OCI-LY1 (cell line): ENCODE measurements at regions not wholly inside any gene's neighbourhood (a gene's known extent, or its start where the extent isn't known, plus 50 kb on each side); places are given as distances from the start of the nearest gene placed in this dataset.

Experiments used
- H2AFZ ChIP-seq: fragments of 200-600 bp; sonication (generic), shearing (Covaris generic); 2 replicates; pipeline ENCODE4 v1.6.0; 2014; ENCODE audit warnings: antibody characterized with exemption, mild to moderate bottlenecking, low read length
- H3F3A ChIP-seq: fragments of 200-600 bp; sonication (generic), shearing (Covaris generic); 2 replicates; pipeline ENCODE4 v1.6.0; 2014; ENCODE audit warnings: mild to moderate bottlenecking, antibody characterized with exemption, low read length, moderate library complexity; ENCODE audit not compliant: insufficient read depth
- H3K27ac ChIP-seq: fragments of 200-600 bp; sonication (generic); 2 replicates; pipeline ENCODE4 v1.5.1; 2014; ENCODE audit warnings: low read length, mixed run types, mild to moderate bottlenecking, low read depth; ENCODE audit not compliant: poor library complexity, severe bottlenecking
- H3K27me3 ChIP-seq: fragments of 200-600 bp; sonication (generic); 2 replicates; pipeline ENCODE4 v1.6.0; 2014; ENCODE audit warnings: antibody characterized with exemption, mild to moderate bottlenecking, low read length, moderate library complexity; ENCODE audit not compliant: insufficient read depth
- H3K36me3 ChIP-seq: fragments of 200-600 bp; sonication (generic); 2 replicates; pipeline ENCODE4 v1.6.1; 2014; ENCODE audit warnings: mild to moderate bottlenecking, antibody characterized with exemption, low read length, moderate library complexity, mixed read lengths; ENCODE audit not compliant: insufficient read depth
- H3K4me1 ChIP-seq: fragments of 200-600 bp; sonication (generic); 2 replicates; pipeline ENCODE4 v1.5.1; 2014; ENCODE audit warnings: mild to moderate bottlenecking, low read length, moderate library complexity; ENCODE audit not compliant: insufficient read depth, severe bottlenecking
- H3K4me2 ChIP-seq: fragments of 200-600 bp; sonication (generic), shearing (Covaris generic); 2 replicates; pipeline ENCODE4 v1.6.1; 2014; ENCODE audit warnings: low read length
- H3K4me3 ChIP-seq: fragments of 200-600 bp; sonication (generic); 2 replicates; pipeline ENCODE4 v1.5.1; 2014; ENCODE audit warnings: low read length, low read depth, mild to moderate bottlenecking, mixed read lengths; ENCODE audit not compliant: poor library complexity, severe bottlenecking
- H3K79me2 ChIP-seq: fragments of 200-600 bp; shearing (Covaris generic); 2 replicates; pipeline ENCODE4 v1.6.1; 2016; ENCODE audit warnings: mixed run types, low read length, mixed read lengths; ENCODE audit not compliant: insufficient read depth
- H3K9ac ChIP-seq: fragments of 200-600 bp; sonication (generic), shearing (Covaris generic); 2 replicates; pipeline ENCODE4 v1.6.1; 2014; ENCODE audit warnings: mild to moderate bottlenecking, low read length, mixed read lengths
- H3K9me2 ChIP-seq: fragments of 200-600 bp; sonication (generic), shearing (Covaris generic); 2 replicates; pipeline ENCODE4 v1.6.1; 2014; ENCODE audit warnings: low read depth, mild to moderate bottlenecking, low read length, mixed read lengths
- H3K9me3 ChIP-seq: fragments of 200-600 bp; shearing (Covaris generic); 2 replicates; pipeline ENCODE4 v1.6.1; 2014; ENCODE audit warnings: low read length, mixed read lengths
- H4K20me1 ChIP-seq: fragments of 200-600 bp; sonication (generic), shearing (Covaris generic); 2 replicates; pipeline ENCODE4 v1.6.0; 2016; ENCODE audit warnings: mild to moderate bottlenecking, low read length; ENCODE audit not compliant: insufficient read depth
- EZH2 ChIP-seq: fragments of 200-600 bp; sonication (generic), shearing (Covaris generic); IDR thresholded peaks from 2 replicates; pipeline ENCODE4 v1.8.0; 2017; ENCODE audit warnings: borderline replicate concordance, mixed run types, mild to moderate bottlenecking, antibody characterized with exemption, low read length, moderate library complexity, mixed read lengths
- TF ChIP-seq, protein P1 (sequence below): fragments of 200-600 bp; sonication (generic), shearing (Covaris generic); IDR thresholded peaks from 2 replicates; pipeline ENCODE4 v1.5.1; 2017; ENCODE audit warnings: mild to moderate bottlenecking, antibody characterized with exemption, low read length, moderate library complexity, mixed read lengths

DNA sequence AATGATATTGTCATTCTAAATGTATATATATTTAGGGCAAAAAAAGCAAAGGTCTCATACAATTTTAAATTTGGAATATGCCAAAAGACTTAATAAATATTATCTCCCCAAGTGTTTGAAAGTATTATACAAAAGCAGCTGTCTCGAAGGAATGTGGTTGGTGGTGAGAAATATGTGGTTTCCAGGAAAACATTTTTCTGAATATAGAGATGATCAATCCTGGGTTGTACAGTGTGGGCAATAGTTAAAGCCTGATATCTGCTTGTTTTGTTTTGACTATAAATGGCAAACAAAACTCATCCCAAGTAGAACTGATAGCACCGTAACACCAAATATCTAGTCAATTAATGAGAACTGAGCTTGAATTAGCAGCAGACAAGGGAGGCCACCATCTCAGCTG lies 391.8 kb upstream of the CD180 start:
- no peaks in the 10 kb centered on the region for H3K79me2 ChIP-seq
- H3K36me3 ChIP-seq, result no peaks in the 10 kb centered on the region
- TF ChIP-seq, protein P1, sequence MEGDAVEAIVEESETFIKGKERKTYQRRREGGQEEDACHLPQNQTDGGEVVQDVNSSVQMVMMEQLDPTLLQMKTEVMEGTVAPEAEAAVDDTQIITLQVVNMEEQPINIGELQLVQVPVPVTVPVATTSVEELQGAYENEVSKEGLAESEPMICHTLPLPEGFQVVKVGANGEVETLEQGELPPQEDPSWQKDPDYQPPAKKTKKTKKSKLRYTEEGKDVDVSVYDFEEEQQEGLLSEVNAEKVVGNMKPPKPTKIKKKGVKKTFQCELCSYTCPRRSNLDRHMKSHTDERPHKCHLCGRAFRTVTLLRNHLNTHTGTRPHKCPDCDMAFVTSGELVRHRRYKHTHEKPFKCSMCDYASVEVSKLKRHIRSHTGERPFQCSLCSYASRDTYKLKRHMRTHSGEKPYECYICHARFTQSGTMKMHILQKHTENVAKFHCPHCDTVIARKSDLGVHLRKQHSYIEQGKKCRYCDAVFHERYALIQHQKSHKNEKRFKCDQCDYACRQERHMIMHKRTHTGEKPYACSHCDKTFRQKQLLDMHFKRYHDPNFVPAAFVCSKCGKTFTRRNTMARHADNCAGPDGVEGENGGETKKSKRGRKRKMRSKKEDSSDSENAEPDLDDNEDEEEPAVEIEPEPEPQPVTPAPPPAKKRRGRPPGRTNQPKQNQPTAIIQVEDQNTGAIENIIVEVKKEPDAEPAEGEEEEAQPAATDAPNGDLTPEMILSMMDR, result no peak
- TF ChIP-seq EZH2, result no peak
- no peak overlapping the region for H3K4me3 ChIP-seq
- H3K9me2 ChIP-seq, result no peaks in the 10 kb centered on the region
- H3K27ac ChIP-seq, result no peak overlapping the region
- H2AFZ ChIP-seq, result no peak overlapping the region
- H3K27me3 ChIP-seq, result no peaks in the 10 kb centered on the region
- H3F3A ChIP-seq, result no peaks in the 10 kb centered on the region
- no peaks in the 10 kb centered on the region for H4K20me1 ChIP-seq
- H3K4me2 ChIP-seq, result no peak overlapping the region
- no peak overlapping the region for H3K9ac ChIP-seq
- H3K4me1 ChIP-seq, result no peaks in the 10 kb centered on the region
- H3K9me3 ChIP-seq, result no peaks in the 10 kb centered on the region

DNA sequence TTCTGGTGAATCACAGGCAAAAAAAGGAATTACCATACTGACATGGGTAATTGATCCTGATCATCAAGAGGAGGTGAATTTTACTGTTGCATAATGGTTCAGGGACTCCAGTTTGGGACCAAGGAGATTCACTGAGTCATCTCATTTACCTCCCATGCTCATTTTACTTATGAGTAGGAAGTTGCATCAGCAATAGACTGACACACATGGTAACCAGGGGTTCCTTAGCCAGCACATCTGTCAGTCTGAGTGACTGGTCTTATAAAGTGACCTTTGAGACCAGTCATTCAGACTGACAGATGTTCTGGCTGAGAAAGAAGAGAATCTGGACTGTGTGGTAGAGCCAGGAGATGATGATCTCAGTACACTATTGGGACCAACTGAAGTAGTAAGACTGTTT lies 384.6 kb upstream of the CD180 start:
- Histone ChIP-seq H3K9me3 (no peaks in the 10 kb centered on the region), H3K27me3 (no peaks in the 10 kb centered on the region), H3K4me3 (no peak overlapping the region), H3F3A (no peaks in the 10 kb centered on the region), H3K4me2 (no peak overlapping the region), H4K20me1 (no peaks in the 10 kb centered on the region), H3K36me3 (no peaks in the 10 kb centered on the region), H3K9ac (no peak overlapping the region), H3K27ac (no peak overlapping the region), H3K9me2 (no peaks in the 10 kb centered on the region), H3K79me2 (no peaks in the 10 kb centered on the region), H2AFZ (no peak overlapping the region), H3K4me1 (no peaks in the 10 kb centered on the region)
- TF ChIP-seq, protein P1, result no peak
- no peak for TF ChIP-seq EZH2

DNA sequence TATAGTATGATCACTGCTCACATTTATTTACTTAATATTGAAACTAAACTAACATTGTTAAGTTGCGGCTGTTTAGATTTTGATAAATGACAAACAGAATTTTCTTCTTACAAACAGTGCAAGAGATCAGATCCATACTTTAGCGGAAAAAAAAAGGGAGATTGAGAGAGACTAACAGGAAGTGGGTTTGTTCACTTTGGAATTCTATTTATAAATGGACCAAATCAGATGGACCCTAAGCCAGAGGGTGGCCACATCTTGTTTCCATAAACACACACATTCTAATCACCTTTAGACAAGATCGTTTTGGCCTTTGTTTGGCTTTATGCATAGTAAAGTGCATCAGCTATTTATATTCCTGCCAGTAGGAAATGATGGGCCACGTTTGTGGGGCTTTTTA lies 381.4 kb upstream of the CD180 start:
- no peaks in the 10 kb centered on the region for H3K27me3 ChIP-seq
- no peaks in the 10 kb centered on the region for H3K9me2 ChIP-seq
- H3K9ac ChIP-seq, result no peak overlapping the region
- TF ChIP-seq EZH2, result no peak
- TF ChIP-seq, protein P1, result no peak
- H3K4me3 ChIP-seq, result no peak overlapping the region
- no peak overlapping the region for H2AFZ ChIP-seq
- H3K27ac ChIP-seq, result no peak overlapping the region
- H3K79me2 ChIP-seq, result no peaks in the 10 kb centered on the region
- no peaks in the 10 kb centered on the region for H3K4me1 ChIP-seq
- no peak overlapping the region for H3K4me2 ChIP-seq
- no peaks in the 10 kb centered on the region for H4K20me1 ChIP-seq
- no peaks in the 10 kb centered on the region for H3F3A ChIP-seq
- no peaks in the 10 kb centered on the region for H3K9me3 ChIP-seq
- H3K36me3 ChIP-seq, result no peaks in the 10 kb centered on the region
